A549 (cell line): ENCODE measurements at regions not wholly inside any gene's neighbourhood (a gene's known extent, or its start where the extent isn't known, plus 50 kb on each side); places are given as distances from the start of the nearest gene placed in this dataset.

ENCODE experiments used
- CHD2 ChIP-seq: fragments of 150-350 bp; IDR thresholded peaks from 2 replicates; pipeline ENCODE4 v1.6.1; 2014; ENCODE audit warnings: low read length; ENCODE audit not compliant: partially characterized antibody
- CHD4 ChIP-seq: fragments of 200-600 bp; sonication (generic); IDR thresholded peaks from 2 replicates; pipeline ENCODE4 v1.6.1; 2016; ENCODE audit warnings: antibody characterized with exemption, mild to moderate bottlenecking, borderline replicate concordance
- E2F6 ChIP-seq: IDR thresholded peaks from 2 replicates; pipeline ENCODE4 v1.6.1; 2012; ENCODE audit warnings: low read depth, borderline replicate concordance
- ELK1 ChIP-seq: fragments of 150-350 bp; IDR thresholded peaks from 2 replicates; pipeline ENCODE4 v1.6.1; 2014; ENCODE audit warnings: low read depth, mild to moderate bottlenecking, low read length
- EP300 ChIP-seq, 2 experiments: fragments of >200 bp; sonication (Bioruptor Twin); formaldehyde crosslinking; IDR thresholded peaks; 2 replicates in 1 of 2; 3 replicates in 1 of 2; pipeline ENCODE4 v1.6.1; 2016 to 2017
- MYC ChIP-seq: IDR thresholded peaks from 2 replicates; pipeline ENCODE4 v1.6.1; 2012; ENCODE audit warnings: mild to moderate bottlenecking, inconsistent platforms, low read length, improper control_type of control experiment, borderline replicate concordance
- POLR2A ChIP-seq: IDR thresholded peaks from 2 replicates; pipeline ENCODE4 v1.6.1; 2012; ENCODE audit warnings: mild to moderate bottlenecking, low read length
- RAD21 ChIP-seq, 2 experiments: fragments of >200 bp in 1 of 2; sonication (Bioruptor Twin) in 1 of 2; formaldehyde crosslinking in 1 of 2; IDR thresholded peaks in 1 of 2; conservative IDR thresholded peaks in 1 of 2; 2 replicates in 1 of 2; 3 replicates in 1 of 2; pipeline ENCODE4 v1.6.1; 2012 to 2018; ENCODE audit warnings: inconsistent platforms in 1 of 2
- SREBF2 ChIP-seq: fragments of 450-650 bp; IDR thresholded peaks from 2 replicates; pipeline ENCODE4 v1.6.1; 2014; ENCODE audit warnings: mild to moderate bottlenecking, moderate library complexity
- TF ChIP-seq, protein P1 (sequence below): fragments of >200 bp; sonication (Bioruptor Twin); formaldehyde crosslinking; IDR thresholded peaks from 3 replicates; pipeline ENCODE4 v1.5.1; 2016
- TF ChIP-seq, protein P2 (sequence below): IDR thresholded peaks from 2 replicates; pipeline ENCODE4 v1.6.1; 2012
- TF ChIP-seq, protein P3 (sequence below): IDR thresholded peaks from 2 replicates; pipeline ENCODE4 v1.6.1; 2012

GRCh38 chr21:27550287-27550686, 583.4 kb upstream of the ADAMTS5 start:
- TF ChIP-seq, protein P1, sequence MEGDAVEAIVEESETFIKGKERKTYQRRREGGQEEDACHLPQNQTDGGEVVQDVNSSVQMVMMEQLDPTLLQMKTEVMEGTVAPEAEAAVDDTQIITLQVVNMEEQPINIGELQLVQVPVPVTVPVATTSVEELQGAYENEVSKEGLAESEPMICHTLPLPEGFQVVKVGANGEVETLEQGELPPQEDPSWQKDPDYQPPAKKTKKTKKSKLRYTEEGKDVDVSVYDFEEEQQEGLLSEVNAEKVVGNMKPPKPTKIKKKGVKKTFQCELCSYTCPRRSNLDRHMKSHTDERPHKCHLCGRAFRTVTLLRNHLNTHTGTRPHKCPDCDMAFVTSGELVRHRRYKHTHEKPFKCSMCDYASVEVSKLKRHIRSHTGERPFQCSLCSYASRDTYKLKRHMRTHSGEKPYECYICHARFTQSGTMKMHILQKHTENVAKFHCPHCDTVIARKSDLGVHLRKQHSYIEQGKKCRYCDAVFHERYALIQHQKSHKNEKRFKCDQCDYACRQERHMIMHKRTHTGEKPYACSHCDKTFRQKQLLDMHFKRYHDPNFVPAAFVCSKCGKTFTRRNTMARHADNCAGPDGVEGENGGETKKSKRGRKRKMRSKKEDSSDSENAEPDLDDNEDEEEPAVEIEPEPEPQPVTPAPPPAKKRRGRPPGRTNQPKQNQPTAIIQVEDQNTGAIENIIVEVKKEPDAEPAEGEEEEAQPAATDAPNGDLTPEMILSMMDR: no peak
- TF ChIP-seq POLR2A: no peak
- TF ChIP-seq, protein P2, sequence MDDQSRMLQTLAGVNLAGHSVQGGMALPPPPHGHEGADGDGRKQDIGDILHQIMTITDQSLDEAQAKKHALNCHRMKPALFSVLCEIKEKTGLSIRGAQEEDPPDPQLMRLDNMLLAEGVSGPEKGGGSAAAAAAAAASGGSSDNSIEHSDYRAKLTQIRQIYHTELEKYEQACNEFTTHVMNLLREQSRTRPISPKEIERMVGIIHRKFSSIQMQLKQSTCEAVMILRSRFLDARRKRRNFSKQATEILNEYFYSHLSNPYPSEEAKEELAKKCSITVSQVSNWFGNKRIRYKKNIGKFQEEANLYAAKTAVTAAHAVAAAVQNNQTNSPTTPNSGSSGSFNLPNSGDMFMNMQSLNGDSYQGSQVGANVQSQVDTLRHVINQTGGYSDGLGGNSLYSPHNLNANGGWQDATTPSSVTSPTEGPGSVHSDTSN: no peak
- no peak for TF ChIP-seq ELK1
- no peak for TF ChIP-seq RAD21 (conservative IDR thresholded peaks at IDR 0.05 in 1 of 2, IDR thresholded peaks at IDR 0.05 in 1 of 2)
- TF ChIP-seq E2F6: no peak
- TF ChIP-seq EP300 (IDR thresholded peaks at IDR 0.05): no peak
- no peak for TF ChIP-seq SREBF2
- no peak for TF ChIP-seq MYC
- no peak for TF ChIP-seq CHD2
- TF ChIP-seq, protein P3, sequence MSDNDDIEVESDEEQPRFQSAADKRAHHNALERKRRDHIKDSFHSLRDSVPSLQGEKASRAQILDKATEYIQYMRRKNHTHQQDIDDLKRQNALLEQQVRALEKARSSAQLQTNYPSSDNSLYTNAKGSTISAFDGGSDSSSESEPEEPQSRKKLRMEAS: no peak
- no peak for TF ChIP-seq CHD4
